Stimulated activated CD4-positive, alpha-beta T cell treated with anti-CD3 and anti-CD28 coated beads, Interleukin-12 subunit alpha, Interleukin-12 subunit beta, amount 100 ng/mL, for 4 hours (primary cell): ENCODE measurements at regions not wholly inside any gene's neighbourhood (a gene's known extent, or its start where the extent isn't known, plus 50 kb on each side); places are given as distances from the start of the nearest gene placed in this dataset.
"Not testable (repeated sequence)": the region's sequence is repeated elsewhere in the genome, so short reads cannot be mapped to it uniquely, and the experiment has no call there.

Experiments used
- DNase-seq: peaks from one replicate; pipeline ENCODE4 v3.0.0-alpha.2; 2020

DNA sequence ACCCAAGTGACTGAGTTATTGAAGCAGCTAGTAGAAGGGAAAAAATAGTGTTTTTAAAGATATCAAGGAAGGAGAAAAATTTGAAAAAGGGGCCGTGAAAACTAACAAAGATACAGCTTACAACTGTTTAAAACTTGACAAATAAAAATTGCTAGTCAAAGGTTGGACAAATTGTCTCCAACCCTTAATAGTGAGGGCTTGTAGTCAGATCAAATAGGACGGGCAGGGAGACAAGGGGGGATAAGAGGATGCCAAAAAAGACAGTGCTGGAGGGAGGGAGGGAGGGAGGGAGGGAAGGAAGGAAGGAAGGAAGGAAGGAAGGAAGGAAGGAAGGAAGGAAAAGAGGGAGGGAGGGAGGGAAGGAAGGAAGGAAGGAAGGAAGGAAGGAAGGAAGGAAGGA lies 1825.8 kb upstream of the MIR17HG start:
- not testable (repeated sequence) for DNase-seq

- no peak for DNase-seq
These were observed 1806.1 kb upstream of the MIR17HG start for GRCh38 chr13:89541091-89542030.

DNA sequence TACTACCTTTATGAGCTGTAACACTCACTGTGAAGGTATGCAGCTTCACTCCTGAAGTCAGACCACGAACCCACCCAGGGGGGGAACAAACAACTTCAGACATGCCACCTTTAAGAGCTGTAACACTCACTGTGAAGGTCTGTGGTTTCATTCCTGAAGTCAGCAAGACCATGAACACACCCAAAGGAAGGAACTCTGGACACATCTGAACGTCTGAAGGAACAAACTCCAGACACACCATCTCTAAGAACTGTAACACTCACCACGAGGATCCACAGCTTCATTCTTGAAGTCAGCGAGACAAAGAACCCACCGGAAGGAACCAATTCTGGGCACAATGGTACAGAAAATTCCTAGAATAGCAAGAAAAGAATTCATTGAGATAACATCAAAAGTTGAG lies 1796.5 kb upstream of the MIR17HG start:
- no peak for DNase-seq

DNA sequence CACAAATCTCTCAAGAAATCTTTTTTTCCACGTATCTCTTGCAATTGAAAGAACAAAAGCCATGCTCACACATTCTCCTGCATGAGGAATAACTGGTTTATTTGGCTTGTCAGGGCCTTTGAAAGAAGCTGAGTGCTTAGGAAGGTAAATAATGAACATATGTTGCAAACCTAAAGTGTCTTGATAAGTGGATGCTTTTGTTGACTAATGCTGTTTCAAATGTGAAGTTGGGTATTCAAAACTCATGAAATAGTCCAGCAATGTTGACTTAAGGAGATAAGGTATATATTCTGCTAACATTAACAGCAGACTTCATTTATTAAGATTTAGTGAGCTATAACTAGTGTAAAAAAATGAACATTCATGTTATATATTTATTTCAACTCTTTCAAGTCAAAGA lies 1792.7 kb upstream of the MIR17HG start:
- DNase-seq, result no peak

DNA sequence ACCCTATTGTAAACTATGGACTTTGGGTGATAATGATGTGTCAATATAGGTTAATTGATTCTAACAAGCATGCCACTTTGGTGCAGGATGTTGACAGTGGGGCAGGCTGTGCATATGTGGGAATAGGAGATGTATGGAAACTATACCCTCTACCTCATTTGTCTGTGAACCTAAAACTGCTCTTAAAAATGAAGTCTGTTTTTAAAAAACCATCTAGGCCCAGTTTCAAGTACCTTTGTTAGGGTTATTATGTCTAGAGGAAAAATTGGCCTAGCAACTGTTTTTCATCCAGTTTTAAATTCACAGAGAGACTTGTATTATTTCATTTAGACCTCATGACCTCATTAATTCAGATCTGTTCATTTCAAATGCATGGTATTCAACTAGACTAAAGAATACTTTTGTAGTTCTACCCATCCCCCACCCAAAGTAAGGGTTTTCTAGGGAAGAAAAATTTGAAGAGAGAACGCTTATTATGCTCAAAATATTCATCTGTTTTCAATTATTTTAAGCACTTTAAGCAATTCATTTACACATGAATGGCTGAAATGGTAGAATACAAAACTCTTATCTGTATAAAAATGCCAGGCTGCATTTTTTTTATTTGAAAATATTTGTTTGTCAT lies 1781.9 kb upstream of the MIR17HG start:
- DNase-seq, result no peak

GRCh38 chr13:89567025-89567424 lies 1780.5 kb upstream of the MIR17HG start:
- DNase-seq, result no peak

GRCh38 chr13:89568276-89568675 lies 1779.2 kb upstream of the MIR17HG start:
- DNase-seq, result no peak

GRCh38 chr13:89568746-89569145 lies 1778.7 kb upstream of the MIR17HG start:
- DNase-seq, result no peak

DNA sequence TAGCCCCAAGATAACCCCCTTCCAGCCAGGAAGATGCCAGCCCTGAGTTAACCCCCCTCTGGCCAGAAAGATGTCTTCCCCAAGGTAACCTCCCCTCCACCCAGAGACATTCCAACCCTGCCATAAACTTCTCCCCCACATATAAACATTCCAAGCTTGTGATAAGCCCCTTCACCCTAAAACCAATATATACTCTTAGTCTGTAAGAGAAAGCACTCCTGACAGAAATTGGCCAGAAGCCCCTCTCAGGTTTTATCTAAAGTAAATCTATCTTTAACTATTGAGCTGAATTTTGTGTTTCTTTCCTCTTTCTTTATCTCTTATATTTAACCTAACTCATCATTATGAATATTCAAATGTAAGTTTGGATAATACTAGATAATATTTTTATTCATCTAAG lies 1775.8 kb upstream of the MIR17HG start:
- no peak for DNase-seq

- DNase-seq, result no peak
These were observed 1773.4 kb upstream of the MIR17HG start for GRCh38 chr13:89574077-89574476.

- DNase-seq, result no peak
These were observed 1770.2 kb upstream of the MIR17HG start for GRCh38 chr13:89577301-89577700.

DNA sequence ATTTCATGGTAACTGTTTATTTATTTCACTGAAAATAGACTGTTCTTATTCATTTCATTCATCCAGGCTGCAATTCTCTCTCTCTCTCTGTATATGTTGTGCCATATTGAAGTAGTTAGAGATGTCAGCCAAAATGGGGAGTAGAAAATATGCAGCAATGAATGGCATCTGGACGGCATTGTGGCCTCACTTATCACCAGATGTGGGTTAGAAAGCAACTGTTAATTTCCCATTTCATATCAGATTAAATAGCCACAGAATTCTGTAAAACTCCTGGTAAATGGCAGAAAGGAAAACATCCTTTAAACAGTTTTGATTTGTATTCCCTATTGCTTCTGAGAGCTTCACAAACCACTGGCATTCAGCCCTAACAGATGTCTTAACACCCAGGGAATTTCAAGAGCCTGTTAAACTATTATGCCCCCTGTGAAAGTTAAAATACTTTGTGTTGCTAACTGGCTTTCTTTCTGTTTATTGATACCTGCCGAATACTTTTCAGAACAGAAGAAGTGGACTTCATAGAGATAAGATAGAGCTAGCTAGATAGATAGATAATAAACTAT lies 1763.3 kb upstream of the MIR17HG start:
- DNase-seq, result no peak

- no peak for DNase-seq
These were observed 1744.8 kb upstream of the MIR17HG start for GRCh38 chr13:89602655-89603054.

GRCh38 chr13:89603187-89603586 lies 1744.3 kb upstream of the MIR17HG start:
- DNase-seq, result no peak

DNA sequence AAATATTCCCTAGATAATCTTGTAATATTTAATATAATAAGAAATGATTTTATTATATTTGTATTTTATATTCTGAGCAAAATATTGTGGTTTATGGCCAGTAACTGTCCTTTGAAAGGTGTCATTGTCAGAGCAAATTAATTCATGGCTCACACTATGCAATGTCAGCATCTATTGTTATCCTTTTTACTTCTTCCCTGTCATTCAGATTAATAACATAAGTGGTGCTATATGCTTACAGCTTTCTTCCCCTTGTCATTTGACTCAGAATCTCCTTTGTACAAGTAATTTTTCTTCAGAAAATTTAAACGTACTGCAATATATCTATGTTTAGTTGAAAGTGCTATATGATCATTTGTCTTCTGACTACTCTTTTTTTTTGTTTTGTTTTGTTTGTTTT lies 1738.2 kb upstream of the MIR17HG start:
- DNase-seq, result no peak

GRCh38 chr13:89610331-89610730 lies 1737.2 kb upstream of the MIR17HG start:
- DNase-seq, result no peak

DNA sequence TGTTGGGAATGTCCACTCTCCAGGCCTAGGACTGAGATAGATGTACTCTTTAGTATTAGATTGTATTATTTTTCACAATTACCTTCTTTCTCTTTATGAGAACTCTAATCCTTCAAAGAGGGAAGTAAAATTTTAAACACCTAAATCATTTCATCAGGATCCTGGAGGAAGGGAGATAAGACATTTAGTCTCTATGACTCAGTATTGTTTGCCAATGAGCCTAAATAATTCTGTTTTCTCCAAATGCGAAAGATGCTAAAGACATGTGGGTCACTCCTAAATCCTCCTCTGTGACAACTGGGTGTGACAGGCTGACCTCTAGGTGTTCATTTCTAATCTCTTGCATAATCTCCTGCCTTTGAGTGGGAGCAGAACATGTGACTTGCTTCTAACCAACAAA lies 1736.6 kb upstream of the MIR17HG start:
- no peak for DNase-seq

DNA sequence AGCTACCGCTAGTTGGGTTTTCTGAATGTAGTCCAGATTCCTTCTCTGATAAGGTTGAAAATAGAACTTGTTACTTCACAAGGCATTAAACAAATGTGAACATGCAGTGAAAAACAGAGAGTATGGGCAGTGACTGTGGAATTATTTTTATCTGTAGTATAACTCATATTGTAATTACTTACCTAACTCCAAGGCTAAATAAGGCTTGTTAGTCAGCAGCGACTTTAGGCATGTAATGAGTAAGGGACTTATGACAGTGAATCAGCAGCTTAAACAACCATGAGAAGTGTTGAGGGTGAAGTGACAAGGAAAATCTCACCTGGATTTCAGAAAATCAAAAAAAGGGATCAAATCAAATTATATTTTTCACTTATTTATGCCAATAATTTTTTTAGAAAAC lies 1719.5 kb upstream of the MIR17HG start:
- no peak for DNase-seq

GRCh38 chr13:89628567-89628966 lies 1718.9 kb upstream of the MIR17HG start:
- no peak for DNase-seq

DNA sequence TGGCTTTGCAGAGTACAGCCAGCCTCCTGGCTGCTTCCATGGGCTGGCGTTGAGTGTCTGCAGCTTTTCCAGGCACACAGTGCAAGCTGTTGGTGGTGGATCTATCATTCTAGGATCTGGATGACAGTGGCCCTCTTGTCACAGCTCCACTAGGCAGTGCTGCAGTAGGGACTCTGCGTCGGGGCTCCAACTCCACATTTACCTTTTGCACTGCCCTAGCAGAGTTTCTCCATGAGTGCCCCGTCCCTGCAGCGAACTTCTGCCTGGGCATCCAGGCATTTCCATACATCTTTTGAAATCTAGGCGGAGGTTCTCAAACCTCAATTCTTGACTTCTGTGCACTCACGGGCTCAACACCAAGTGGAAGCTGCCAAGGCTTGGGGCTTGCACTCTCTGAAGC lies 1697.3 kb upstream of the MIR17HG start:
- no peak for DNase-seq

- no peak for DNase-seq
These were observed 1686.7 kb upstream of the MIR17HG start for GRCh38 chr13:89660752-89661151.

DNA sequence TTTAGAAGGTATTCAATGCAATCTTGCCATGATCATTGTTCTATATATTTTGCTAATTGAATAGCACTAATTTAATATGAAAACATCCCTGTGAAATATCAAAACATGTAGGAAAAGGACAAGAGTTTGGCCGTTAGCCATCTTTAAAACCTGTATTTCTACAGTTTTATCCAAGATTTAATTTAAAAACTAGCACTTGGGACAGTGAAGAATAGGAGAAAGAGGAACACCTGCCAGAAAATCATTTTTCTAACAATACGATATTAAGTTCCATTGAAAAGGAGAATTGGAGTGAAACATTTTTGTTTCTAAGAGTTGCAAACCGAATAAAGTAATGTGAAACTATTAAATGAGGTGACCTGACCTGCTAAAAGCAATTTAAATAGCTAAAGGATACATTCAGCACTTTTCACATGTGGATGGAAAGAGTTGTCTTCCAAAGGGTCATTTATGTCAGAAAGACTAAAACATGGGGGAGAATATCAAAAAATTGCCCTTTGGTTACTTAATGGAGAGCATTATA lies 1673.6 kb upstream of the MIR17HG start:
- no peak for DNase-seq

- DNase-seq, result no peak
These were observed 1668.9 kb upstream of the MIR17HG start for GRCh38 chr13:89678466-89679121.
